ENCODE measurements at regions not wholly inside any gene's neighbourhood (a gene's known extent, or its start where the extent isn't known, plus 50 kb on each side); places are given as distances from the start of the nearest gene placed in this dataset.

- DNase-seq (ENCODE audit: low spot score in 2 of 2): no peak
- H3K36me3 ChIP-seq: no peaks in the 10 kb centered on the region
- no peak for TF ChIP-seq CTCF (IDR thresholded peaks at IDR 0.05)
- TF ChIP-seq POLR2A (IDR thresholded peaks at IDR 0.05): no peak
- TF ChIP-seq EP300 (IDR thresholded peaks at IDR 0.05): no peak
- no peaks in the 10 kb centered on the region for H3K27me3 ChIP-seq
- no peaks in the 10 kb centered on the region for H3K9me3 ChIP-seq
- H3K4me3 ChIP-seq: no peak overlapping the region
- 68 to 70% methylated on average over 4 of the region's 4 CpGs for WGBS, 2 donors
- H3K4me1 ChIP-seq: no peaks in the 10 kb centered on the region
- H3K27ac ChIP-seq: no peak overlapping the region
Observed at GRCh38 chr1:60670302-60670701, 412.1 kb upstream of the NFIA start.

GRCh38 chr1:60668585-60668984 is 413.8 kb upstream of the NFIA start:
- H3K4me3 ChIP-seq: no peak overlapping the region
- H3K27ac ChIP-seq: no peak overlapping the region
- DNase-seq (ENCODE audit: low spot score in 2 of 2): no peak
- no peak for TF ChIP-seq CTCF (IDR thresholded peaks at IDR 0.05)
- TF ChIP-seq EP300 (IDR thresholded peaks at IDR 0.05): no peak
- no peak for TF ChIP-seq POLR2A (IDR thresholded peaks at IDR 0.05)
- H3K4me1 ChIP-seq: peaks cover 0 to 4% (median 0%) of the 10 kb centered on the region in 4 donors
- no peaks in the 10 kb centered on the region for H3K27me3 ChIP-seq
- WGBS, 2 donors: 93 to 95% methylated on average over 8 of the region's 8 CpGs
- H3K9me3 ChIP-seq: no peaks in the 10 kb centered on the region
- no peaks in the 10 kb centered on the region for H3K36me3 ChIP-seq

- H3K27me3 ChIP-seq: no peaks in the 10 kb centered on the region
- no peak overlapping the region for H3K27ac ChIP-seq
- no peak for TF ChIP-seq POLR2A (IDR thresholded peaks at IDR 0.05)
- TF ChIP-seq EP300 (IDR thresholded peaks at IDR 0.05): no peak
- TF ChIP-seq CTCF (IDR thresholded peaks at IDR 0.05): no peak
- no peaks in the 10 kb centered on the region for H3K9me3 ChIP-seq
- peaks cover 0 to 4% (median 0%) of the 10 kb centered on the region in 4 donors for H3K4me1 ChIP-seq
- H3K36me3 ChIP-seq: no peaks in the 10 kb centered on the region
- DNase-seq (ENCODE audit: low spot score in 2 of 2): no peak
- 79 to 80% methylated on average over 1 of the region's 1 CpG for WGBS, 2 donors
- no peak overlapping the region for H3K4me3 ChIP-seq
Observed at GRCh38 chr1:60665311-60665710, 417.1 kb upstream of the NFIA start.

- no peaks in the 10 kb centered on the region for H3K9me3 ChIP-seq
Observed at GRCh38 chr1:60664086-60664625, 418.2 kb upstream of the NFIA start.

More at GRCh38 chr1:60664086-60664625, 418.2 kb upstream of the NFIA start:
- peaks cover 0 to 4% (median 0%) of the 10 kb centered on the region in 4 donors for H3K4me1 ChIP-seq
- no peak for TF ChIP-seq POLR2A (IDR thresholded peaks at IDR 0.05)
- no peak for TF ChIP-seq EP300 (IDR thresholded peaks at IDR 0.05)
- TF ChIP-seq CTCF (IDR thresholded peaks at IDR 0.05): no peak
- no peak for DNase-seq (ENCODE audit: low spot score in 2 of 2)
- H3K36me3 ChIP-seq: no peaks in the 10 kb centered on the region
- no peaks in the 10 kb centered on the region for H3K27me3 ChIP-seq
- WGBS, 2 donors: 64 to 71% methylated on average over 2 of the region's 2 CpGs
- no peak overlapping the region for H3K27ac ChIP-seq
- H3K4me3 ChIP-seq: no peak overlapping the region

Data from tibial nerve (tissue), 4 donors.